ENCODE measurements at regions not wholly inside any gene's neighbourhood (a gene's known extent, or its start where the extent isn't known, plus 50 kb on each side); places are given as distances from the start of the nearest gene placed in this dataset.

DNA sequence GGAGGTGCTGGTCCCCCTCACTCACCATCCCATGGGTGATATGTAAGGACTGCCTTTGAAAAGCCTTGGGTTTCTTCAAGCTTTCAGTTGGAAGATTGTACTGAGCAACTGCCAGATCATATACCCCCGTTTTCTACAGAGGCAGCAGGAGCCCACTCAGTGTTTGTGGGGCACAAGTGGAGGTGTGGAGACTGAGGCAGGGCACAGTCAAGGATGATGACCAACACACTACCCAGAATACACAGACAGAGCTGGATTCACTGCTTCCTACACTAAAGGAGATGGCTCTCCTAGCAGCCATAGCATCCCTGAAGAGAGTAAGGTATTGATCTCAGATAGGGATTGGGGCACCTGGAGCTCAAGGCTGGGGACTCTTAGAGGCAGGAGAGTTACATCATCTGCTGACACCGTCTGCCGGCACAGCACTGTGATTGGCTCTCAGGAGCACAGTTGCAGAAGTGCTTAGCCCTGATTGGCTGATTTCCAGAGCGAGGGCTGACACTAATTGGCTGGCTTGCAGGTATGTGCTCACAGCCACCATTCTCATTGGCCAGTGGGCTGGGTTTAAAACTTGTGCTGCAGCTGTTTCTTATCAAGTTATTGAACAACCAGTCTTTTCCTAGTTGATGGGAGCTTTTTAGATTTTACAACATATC, 77.9 kb upstream of the PFKP start:
- Mint-ChIP-seq H3K4me1 (peaks cover 14% of the 10 kb centered on the region), H3K9me3 (no peaks in the 10 kb centered on the region), H3K36me3 (no peaks in the 10 kb centered on the region), H3K27ac (no peak overlapping the region), H3K4me3 (no peak overlapping the region)
- DNase-seq (ENCODE audit: low spot score in 2 of 2) (no peak), ATAC-seq (no peak)

DNA sequence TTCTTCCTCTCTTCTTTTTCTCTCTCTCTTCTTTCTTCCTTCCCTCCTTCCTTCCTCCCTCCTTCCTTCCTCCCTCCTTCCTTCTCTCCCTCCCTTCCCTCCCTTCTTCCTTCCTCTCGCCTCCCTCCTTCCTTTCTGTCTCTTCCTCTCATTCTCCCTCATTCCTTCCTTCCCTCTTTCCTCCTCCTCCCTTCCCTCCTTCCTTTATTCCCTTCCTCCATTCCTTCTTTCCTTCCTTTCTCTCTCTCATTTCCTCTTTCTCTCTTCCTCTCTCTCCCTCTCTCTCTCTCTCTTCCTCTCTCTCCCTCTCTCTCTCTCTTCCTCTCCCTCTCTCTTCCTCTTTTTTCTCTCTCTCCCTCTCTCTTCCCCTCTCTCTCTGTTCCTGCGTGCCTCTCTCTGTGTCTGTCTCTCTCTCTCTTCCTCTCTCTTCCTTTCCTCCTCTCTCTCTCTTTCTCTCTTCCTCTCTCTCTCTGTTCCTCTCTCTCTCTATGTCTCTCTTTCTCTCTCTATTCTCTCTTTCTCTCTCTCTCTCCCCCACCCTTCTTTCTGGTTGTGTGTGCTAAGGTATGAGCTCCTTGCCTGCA, 80.1 kb upstream of the PFKP start:
- H3K4me1 Mint-ChIP-seq: peaks cover 14% of the 10 kb centered on the region
- DNase-seq (ENCODE audit: low spot score in 2 of 2): no peak
- no peak overlapping the region for H3K27ac Mint-ChIP-seq
- no peaks in the 10 kb centered on the region for H3K9me3 Mint-ChIP-seq
- no peak overlapping the region for H3K4me3 Mint-ChIP-seq
- no peaks in the 10 kb centered on the region for H3K36me3 Mint-ChIP-seq
- no peak for ATAC-seq

DNA sequence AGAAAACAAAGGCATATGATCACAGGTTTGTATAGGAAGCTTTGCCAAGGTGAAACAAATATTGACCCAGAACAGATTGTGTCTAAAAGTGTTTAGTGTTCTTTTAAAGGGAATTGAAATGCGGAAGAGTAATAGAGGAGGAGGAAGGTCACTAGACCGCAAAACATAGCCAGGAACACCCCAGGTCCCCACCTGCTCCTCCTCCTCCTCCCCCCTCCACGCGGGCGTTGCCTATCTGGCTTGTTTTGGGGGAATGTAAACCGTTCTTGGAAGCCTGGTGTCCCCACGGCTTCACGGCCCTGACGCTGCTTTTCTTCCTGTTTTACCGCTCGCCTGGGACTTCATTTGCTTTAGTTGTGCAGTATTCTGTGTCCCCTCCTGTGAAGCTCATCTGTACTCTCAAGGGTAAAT, 81.0 kb upstream of the PFKP start:
- DNase-seq (ENCODE audit: low spot score in 2 of 2) (no peak), ATAC-seq (no peak)
- H3K4me1 Mint-ChIP-seq: peaks cover 14% of the 10 kb centered on the region
- no peak overlapping the region for H3K27ac Mint-ChIP-seq
- H3K4me3 Mint-ChIP-seq: no peak overlapping the region
- no peaks in the 10 kb centered on the region for H3K9me3 Mint-ChIP-seq
- no peaks in the 10 kb centered on the region for H3K36me3 Mint-ChIP-seq

DNA sequence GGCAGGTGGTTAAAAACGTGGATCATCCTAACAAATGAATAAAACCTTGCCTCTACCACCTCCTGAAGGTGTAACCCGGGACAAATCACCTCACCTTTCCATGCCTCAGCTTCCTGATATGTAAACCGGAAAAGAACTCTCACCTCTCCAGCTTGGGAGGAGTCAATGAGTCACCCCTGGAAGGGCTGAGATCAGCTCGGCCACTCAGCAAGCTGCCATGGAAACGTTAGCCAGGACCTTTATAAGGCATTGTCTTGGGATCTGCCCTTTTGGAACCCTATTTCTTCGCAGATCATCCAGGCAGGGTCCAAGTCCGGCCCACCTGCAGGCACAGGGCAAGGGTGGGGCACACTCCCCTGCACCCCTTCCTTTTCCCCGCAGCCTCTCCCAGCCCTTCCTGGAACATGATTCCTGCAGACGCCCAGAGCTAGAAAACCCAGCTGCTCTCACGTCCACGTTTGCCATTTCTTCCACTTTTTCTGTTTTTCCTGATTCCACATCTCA, 81.6 kb upstream of the PFKP start:
- DNase-seq (ENCODE audit: low spot score in 2 of 2): no peak
- H3K4me3 Mint-ChIP-seq: no peak overlapping the region
- no peak for ATAC-seq
- peaks cover 14% of the 10 kb centered on the region for H3K4me1 Mint-ChIP-seq
- no peaks in the 10 kb centered on the region for H3K9me3 Mint-ChIP-seq
- H3K36me3 Mint-ChIP-seq: no peaks in the 10 kb centered on the region
- no peak overlapping the region for H3K27ac Mint-ChIP-seq

DNA sequence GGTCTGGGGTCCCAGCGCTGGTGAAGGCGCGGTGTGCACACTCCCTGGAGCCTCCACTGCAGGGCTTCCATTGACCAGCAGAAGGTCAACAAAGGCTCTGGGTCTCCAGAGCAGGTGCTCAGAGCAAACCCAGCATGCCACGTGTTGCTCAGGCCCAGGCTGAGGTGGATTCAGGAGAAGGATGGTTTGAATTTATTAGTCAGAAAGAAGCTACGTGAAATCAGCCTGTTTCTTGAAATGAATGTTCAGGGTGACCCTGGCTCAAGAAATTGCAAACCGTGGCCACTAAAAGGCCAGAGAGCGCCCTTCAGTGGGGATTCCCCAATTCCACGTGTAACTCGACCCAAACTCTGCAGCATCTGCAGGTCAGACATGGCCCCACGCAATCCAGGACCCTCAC, 82.7 kb upstream of the PFKP start:
- no peak for ATAC-seq
- Mint-ChIP-seq H3K9me3 (no peaks in the 10 kb centered on the region), H3K4me1 (peaks cover 14% of the 10 kb centered on the region), H3K4me3 (no peak overlapping the region), H3K36me3 (no peaks in the 10 kb centered on the region), H3K27ac (no peak overlapping the region)
- no peak for DNase-seq (ENCODE audit: low spot score in 2 of 2)

DNA sequence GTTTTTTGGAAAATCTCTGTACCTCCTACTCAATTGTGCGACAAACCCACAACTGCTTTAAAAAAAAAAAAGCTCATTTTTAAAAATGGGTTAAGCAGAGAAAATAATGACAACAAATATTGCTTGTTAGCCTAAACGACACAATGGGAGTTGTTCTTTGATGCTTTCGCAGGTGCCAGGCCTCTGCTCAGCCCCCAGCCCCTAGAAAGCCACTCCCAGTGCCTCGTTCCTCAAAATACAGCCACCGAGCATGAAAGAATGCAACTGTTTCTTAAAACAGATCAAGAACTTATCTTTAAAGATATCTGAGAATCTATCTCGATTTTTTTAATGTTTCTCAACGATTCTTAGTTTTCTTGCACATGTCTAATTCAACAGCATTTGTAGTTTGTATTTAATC, 85.2 kb upstream of the PFKP start:
- Mint-ChIP-seq H3K36me3 (peaks cover 4% of the 10 kb centered on the region), H3K27ac (no peak overlapping the region), H3K9me3 (no peaks in the 10 kb centered on the region), H3K4me3 (no peak overlapping the region), H3K4me1 (peaks cover 8% of the 10 kb centered on the region)
- no peak for ATAC-seq
- no peak for DNase-seq (ENCODE audit: low spot score in 2 of 2)

DNA sequence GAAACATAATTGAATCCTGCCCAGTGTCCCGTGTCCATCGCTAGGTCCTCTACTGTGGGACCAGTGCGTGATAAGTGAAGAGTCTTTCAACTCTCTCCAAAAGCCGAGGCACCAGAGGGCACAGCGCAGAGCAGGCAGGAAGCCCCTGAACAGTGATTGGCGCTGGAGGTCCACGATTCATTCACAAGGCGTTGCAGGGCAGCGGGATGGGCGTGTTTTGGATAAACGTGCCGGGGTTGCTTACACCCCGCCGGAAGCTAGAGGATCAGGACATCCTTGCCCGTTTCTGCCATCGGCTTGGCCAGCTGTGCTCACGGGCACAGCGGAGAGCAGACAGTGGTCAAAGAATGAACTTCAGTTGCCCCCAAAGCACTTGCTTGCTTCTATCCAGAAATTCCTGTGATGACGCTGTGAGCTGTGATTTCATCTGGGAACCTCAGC, 86.0 kb upstream of the PFKP start:
- DNase-seq (ENCODE audit: low spot score in 2 of 2) (no peak), ATAC-seq (no peak)
- no peaks in the 10 kb centered on the region for H3K9me3 Mint-ChIP-seq
- no peak overlapping the region for H3K4me3 Mint-ChIP-seq
- peaks cover 5% of the 10 kb centered on the region for H3K36me3 Mint-ChIP-seq
- H3K4me1 Mint-ChIP-seq: peaks cover 7% of the 10 kb centered on the region
- no peak overlapping the region for H3K27ac Mint-ChIP-seq

DNA sequence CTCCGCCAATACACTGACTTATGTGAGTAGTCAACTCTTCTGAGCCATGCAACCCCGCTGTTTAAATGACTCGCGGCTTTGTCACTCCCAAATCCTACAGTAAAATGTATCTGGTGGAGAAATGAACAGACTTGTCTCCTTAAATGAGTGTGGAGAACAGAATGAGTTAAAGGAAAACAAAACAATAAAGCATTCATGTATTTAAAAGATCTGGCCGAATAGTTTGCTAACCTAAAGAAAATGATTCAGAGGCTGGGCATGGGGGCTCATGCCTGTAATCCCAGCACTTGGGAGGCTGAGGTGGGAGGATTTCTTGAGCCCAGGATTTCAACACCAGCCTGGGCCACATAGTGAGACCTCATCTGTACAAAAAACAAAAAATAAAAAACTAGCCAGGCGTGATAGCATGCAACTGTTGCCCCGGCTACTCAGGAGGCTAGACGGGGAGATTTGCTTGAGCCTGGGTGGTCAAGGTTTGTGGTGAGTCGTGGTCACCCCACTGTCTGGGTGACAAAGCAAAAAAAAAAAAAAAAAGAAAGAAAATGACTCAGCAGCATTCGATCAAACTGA, 86.5 kb upstream of the PFKP start:
- DNase-seq (ENCODE audit: low spot score in 2 of 2) (no peak), ATAC-seq (no peak)
- Mint-ChIP-seq H3K9me3 (no peaks in the 10 kb centered on the region), H3K4me3 (no peak overlapping the region), H3K27ac (no peak overlapping the region), H3K4me1 (peaks cover 2% of the 10 kb centered on the region), H3K36me3 (peaks cover 5% of the 10 kb centered on the region)

DNA sequence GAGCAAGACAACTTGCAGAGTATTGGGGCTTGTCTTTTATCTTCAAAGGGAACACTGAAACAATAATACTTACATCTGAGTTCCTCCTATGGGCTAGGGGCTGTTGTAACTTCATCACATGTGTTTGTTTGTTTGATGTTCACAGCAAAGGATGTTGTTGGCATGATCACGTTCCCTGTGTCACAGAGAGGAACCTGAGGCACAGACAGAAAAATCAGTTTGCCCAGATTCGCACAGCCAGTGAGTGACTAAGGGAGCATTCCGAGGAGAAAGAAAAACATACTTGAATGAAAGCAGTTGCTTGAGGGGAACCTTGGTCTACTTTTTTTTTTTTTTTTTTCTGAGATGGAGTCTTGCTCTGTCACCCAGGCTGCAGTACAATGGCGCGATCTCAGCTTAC, 87.2 kb upstream of the PFKP start:
- Mint-ChIP-seq H3K4me3 (no peak overlapping the region), H3K36me3 (peaks cover 5% of the 10 kb centered on the region), H3K9me3 (no peaks in the 10 kb centered on the region), H3K27ac (no peak overlapping the region), H3K4me1 (no peaks in the 10 kb centered on the region)
- ATAC-seq (no peak), DNase-seq (ENCODE audit: low spot score in 2 of 2) (no peak)

DNA sequence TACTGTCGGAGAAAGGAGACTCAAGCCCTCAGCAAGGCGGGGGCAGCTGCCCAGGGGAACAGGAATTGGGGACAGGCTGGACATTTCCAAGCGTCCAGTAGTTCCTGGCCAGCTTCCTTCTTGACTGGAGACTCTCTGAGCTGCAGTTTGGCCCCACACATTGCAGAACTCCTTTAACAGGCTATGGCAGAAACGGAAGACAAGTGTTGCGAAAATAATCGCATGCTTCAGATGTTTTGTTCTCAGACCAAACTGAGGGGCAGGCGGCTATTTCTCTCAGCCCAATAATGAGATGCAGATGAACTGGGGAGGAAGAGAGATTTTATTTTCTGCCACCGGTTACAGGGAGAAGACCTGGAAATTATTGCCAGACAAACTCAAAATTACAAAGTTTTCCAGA, 88.0 kb upstream of the PFKP start:
- H3K4me3 Mint-ChIP-seq: no peak overlapping the region
- no peaks in the 10 kb centered on the region for H3K9me3 Mint-ChIP-seq
- no peak for ATAC-seq
- H3K27ac Mint-ChIP-seq: no peak overlapping the region
- no peak for DNase-seq (ENCODE audit: low spot score in 2 of 2)
- peaks cover 5% of the 10 kb centered on the region for H3K36me3 Mint-ChIP-seq
- no peaks in the 10 kb centered on the region for H3K4me1 Mint-ChIP-seq

DNA sequence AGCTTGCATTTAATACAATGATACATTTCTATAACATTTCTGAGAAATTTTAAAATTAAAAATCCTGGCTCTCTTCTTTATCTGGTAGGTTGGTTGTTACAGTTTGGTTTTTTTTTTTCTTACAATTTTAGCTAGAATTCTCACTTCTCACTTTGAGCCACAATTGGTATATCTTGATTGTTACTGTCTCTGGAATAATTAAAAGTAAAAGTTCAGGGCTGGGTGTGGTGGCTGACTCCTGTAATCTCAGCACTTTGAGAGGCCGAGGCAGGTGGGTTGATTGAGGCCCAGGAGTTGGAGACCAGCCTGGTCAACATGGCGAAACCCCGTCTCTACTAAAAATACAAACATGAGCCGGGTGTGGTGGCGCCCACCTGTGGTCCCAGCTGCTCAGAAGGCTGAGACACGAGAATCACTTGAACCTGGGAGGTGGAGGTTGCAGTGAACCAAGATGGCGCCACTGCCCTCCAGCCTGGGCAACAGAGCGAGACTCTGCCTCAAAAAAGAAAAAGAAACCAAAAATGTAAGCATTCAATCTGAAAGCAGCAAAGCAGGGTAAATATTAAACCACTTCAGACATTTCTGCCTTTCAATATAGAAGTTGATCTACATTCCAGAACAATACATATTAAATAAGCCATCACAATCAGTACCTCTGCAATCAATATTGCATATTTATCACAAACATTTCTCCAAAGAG, 88.6 kb upstream of the PFKP start:
- H3K4me3 Mint-ChIP-seq: no peak overlapping the region
- no peak overlapping the region for H3K27ac Mint-ChIP-seq
- H3K36me3 Mint-ChIP-seq: peaks cover 5% of the 10 kb centered on the region
- no peaks in the 10 kb centered on the region for H3K9me3 Mint-ChIP-seq
- ATAC-seq (no peak), DNase-seq (ENCODE audit: low spot score in 2 of 2) (no peak)
- no peaks in the 10 kb centered on the region for H3K4me1 Mint-ChIP-seq

DNA sequence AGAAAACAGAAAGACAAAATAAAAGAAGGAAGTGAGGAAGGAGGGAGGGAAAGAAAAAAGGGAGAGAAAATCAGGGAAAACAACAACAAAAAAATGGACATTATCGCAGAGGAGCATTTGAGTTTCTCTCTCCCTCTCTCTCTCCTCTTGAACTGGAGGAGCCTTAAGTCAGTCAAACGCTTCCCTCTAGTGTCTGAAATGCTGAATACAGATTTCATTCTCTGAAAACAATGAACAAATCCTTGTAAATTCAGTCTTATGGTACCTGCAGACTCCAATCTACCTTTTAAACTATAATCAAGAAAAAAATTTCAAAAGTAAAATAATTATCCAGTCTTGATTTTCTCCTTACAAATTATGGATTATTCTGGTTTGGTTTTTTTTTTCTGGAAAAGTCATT, 89.2 kb upstream of the PFKP start:
- H3K9me3 Mint-ChIP-seq: no peaks in the 10 kb centered on the region

DNA sequence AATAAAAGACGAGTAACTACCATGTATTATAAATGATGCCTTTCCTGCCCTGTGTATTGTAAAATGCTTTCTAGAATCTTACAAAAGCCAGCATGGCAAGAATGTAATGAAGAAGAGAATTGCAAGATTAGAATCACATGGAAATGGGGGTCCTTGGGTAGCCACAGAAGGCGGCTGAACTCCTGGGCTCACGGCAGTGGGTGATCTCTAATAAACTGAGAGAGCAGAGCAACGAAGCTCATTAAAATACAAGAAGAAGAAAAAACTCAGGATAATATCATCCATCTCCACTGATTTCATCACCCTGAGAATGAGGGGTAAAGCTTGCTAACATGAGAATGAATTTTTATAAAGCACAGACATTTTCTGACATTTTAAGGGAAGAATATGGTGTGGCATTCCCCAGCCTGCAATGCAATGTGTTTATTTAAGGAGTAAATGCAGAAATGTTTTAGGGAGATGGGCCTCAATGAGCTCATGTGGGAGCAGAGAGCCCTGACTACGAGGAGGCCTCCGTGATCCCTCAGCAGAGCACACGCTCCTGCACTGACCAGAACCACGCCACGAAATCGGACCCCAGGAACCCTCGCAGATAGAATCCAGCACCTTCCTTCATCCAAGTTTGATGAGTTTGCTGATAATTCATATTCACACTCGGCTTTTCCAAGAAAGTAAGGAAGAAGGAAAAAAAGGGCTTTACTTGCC, 92.7 kb upstream of the PFKP start:
- no peak for ATAC-seq

More for the DNA sequence above, 89.2 kb upstream of the PFKP start:
- Mint-ChIP-seq H3K4me1 (no peaks in the 10 kb centered on the region), H3K36me3 (peaks cover 5% of the 10 kb centered on the region), H3K4me3 (no peak overlapping the region), H3K27ac (no peak overlapping the region)
- ATAC-seq (no peak), DNase-seq (ENCODE audit: low spot score in 2 of 2) (no peak)

DNA sequence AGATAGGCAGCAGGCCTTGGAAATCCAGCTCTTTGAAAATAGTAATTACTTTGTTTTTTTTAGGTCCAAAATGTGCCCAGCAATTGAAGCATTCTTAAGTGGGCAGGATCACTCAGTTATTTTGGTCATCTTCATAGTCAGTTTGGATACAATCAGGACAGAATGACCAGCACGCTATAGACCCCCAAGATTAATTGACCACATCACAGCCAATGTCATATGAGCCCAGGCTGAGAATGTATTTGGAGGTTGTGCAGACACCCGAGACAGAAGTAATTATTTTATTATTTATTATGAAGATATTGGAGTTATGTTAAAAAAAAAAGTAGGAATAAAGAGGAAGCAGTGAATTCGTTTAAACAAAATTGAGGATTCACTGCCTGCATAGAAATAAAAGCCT, 93.3 kb upstream of the PFKP start:
- no peak for DNase-seq (ENCODE audit: low spot score in 2 of 2)
- Mint-ChIP-seq H3K4me3 (no peak overlapping the region), H3K36me3 (peaks cover 5% of the 10 kb centered on the region), H3K27ac (no peak overlapping the region), H3K4me1 (no peaks in the 10 kb centered on the region), H3K9me3 (no peaks in the 10 kb centered on the region)
- no peak for ATAC-seq

More for the DNA sequence above, 92.7 kb upstream of the PFKP start:
- H3K4me1 Mint-ChIP-seq: no peaks in the 10 kb centered on the region
- H3K27ac Mint-ChIP-seq: no peak overlapping the region
- no peak for DNase-seq (ENCODE audit: low spot score in 2 of 2)
- no peaks in the 10 kb centered on the region for H3K9me3 Mint-ChIP-seq
- H3K4me3 Mint-ChIP-seq: no peak overlapping the region
- H3K36me3 Mint-ChIP-seq: peaks cover 5% of the 10 kb centered on the region

DNA sequence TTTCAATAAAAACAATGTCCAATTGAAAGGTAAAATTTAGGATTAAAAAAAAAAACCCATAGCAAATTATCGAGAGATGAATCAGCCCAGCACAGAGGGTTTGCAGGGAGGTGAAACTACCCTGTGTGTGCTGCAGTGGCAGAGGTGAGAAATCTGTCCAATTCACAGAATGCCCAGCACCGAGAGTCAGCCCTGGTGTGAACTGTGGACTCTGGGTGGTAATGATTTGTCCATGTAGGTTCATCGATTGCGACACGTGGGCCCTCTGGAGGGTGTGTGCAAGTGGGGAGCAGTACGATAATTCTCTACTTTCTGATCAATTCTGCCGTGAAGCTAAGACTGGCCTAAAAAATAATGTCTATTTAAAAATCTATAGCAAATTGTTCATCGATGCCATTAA, 94.5 kb upstream of the PFKP start:
- Mint-ChIP-seq H3K27ac (no peak overlapping the region), H3K36me3 (peaks cover 5% of the 10 kb centered on the region), H3K4me1 (no peaks in the 10 kb centered on the region)

More for the DNA sequence above, 94.5 kb upstream of the PFKP start:
- no peak for DNase-seq (ENCODE audit: low spot score in 2 of 2)
- H3K4me3 Mint-ChIP-seq: no peak overlapping the region
- no peak for ATAC-seq
- H3K9me3 Mint-ChIP-seq: no peaks in the 10 kb centered on the region

Measured in stimulated activated effector memory CD8-positive, alpha-beta T cell treated with anti-CD3 and anti-CD28 coated beads, Interleukin-12 subunit alpha, Interleukin-12 subunit beta, amount 100 ng/mL, for 72 hours (primary cell).